ELR (cell line): ENCODE measurements at regions not wholly inside any gene's neighbourhood (a gene's known extent, or its start where the extent isn't known, plus 50 kb on each side); places are given as distances from the start of the nearest gene placed in this dataset.

Experiments
- DNase-seq: peaks from one replicate; pipeline ENCODE4 v3.0.0-alpha.2; 2015; ENCODE audit warnings: low read depth

DNA sequence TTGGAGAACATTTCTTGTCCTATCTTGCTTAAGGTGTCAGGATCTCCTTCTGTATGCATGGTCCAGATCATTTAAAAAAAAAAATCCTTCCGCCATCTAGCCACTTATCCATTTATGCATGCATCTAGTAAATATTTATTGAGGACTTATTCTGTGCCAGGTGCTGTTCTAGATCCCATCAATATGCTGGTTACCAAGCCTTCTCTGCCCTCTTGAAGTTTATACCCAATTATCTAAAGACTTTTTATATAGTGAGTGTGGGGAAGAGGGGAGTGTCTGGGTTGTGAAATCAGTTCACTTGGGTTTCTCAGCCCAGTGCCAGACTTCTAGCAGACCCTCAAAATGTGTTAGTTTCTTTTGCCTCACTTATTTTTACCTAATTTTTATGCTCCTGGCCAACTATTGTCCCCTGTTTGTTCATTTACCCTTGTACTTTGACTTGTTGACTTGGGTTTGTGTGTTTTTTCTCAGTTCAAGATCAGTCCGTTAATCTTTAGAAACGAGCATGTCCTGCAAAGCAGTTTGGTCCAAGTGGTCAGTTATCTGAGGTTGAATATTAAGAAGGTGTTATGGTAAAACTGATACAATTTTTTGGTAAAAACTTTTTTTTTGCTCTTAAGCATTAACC is 488.9 kb downstream of the PCNX1 start:
- no peak for DNase-seq

DNA sequence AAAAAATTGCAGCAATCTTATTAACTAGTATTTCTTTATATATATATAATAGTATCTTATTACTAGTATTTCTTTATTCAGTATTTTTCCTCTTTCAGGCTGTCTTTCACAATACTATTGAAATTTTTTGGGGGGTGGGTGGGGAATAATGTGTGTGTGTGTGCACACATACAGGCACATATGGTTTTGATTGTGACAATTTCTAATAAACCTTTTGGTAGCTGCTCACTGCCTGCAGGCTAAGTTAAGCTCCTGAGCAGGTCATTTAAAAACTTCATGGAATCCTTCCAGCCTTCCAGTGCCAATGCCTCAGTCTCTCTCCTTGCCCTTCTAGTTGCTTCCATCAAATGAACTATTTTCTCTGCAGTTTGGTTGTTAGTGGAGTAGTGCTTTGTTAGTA is 490.1 kb downstream of the PCNX1 start:
- no peak for DNase-seq

DNA sequence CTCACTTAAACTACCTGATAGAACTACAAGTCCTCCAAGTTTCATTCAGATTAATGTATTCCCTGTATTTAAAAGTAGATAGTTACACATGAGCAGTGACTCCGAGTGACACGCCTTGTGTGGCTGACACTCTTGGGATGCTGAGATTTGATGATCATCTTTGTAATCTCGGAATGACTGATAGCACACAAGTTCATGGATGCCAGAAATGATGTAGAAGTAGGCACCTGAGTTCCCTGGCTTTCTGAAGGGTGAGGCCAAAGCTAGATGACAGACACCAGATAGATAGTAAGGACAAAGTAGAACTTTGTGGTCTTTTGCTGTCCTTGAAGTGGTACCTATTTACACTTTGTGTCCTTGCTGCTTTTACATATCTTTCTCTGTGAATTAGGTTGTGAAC is 491.2 kb downstream of the PCNX1 start:
- no peak for DNase-seq

DNA sequence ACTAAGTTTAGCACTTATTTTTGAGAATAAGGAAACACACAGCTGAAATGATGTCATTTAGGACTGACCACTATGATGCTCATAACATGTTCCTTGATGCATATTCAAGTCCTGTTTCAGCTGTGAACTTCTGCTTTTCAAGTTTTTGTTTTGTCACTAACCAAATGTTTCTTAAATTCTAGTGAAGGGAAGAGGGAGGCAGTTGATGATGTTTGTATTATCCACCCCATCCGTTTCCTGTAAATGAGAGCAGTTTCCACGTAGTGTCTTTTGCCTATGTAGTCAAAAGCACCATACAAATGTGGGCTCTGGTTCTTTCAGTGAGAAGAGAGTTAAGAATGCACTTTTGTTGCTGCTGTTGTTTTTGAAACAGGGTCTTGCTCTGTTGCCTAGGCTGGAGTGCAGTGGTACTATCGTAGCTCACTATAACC is 491.8 kb downstream of the PCNX1 start:
- no peak for DNase-seq

DNA sequence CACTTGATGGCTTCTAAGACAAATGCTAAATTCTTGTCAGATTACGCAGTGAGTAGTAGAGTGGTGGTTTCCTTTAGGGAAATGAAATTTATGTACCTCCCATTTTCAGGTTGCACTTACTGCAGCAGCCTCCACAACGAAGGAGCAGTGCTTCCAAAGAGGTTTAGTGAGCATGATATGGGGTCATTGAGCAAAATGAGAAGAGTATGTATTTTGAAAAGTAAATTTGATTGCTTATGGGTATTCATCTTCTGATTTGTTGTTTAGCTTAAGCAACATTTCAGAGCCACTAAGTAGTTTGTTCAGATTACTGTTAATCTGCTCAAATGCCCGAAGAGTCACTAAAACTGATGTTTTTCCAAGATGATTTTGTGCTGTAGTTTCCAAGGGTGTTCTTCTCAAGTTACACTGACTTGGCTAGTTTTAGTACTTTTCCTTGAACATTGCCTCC is 493.6 kb downstream of the PCNX1 start:
- peak; percentile 27 for DNase-seq

DNA sequence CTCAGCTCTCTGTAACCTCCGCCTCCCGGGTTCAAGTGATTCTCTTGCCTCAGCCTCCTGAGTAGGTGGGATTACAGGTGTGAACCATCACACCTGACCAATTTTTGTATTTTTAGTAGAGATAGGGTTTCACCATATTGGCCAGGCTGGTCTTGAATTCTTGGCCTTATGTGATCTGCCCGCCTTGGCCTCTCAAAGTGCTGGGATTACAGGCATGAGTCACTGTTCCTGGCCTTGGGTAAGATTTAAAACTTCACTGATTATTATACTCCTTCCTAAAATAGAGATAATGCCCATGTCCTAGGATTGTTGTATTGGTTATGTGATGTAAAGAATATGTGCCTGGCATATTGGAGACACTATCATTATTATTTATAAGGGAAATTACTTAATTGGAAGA is 495.2 kb downstream of the PCNX1 start:
- peak; percentile 53 for DNase-seq

DNA sequence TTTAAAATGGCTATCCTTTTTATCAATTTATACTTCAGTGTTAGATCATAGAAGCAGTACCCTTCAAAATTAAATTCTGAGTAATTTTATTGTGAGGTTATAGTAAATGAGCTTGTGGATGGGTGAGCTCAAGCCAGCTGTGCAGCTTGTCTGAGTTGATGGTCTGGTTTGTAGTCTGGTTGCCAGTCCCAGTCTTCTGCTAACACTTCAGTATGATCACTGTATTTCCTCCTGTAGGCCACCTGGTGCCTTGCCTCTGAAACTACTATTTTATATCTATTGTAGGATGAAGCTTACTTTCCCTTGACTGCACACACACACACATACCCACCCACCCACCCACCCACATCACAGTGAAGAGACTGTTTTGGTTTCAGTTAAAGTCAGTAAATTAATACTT is 496.4 kb downstream of the PCNX1 start:
- DNase-seq = peak; percentile 52

DNA sequence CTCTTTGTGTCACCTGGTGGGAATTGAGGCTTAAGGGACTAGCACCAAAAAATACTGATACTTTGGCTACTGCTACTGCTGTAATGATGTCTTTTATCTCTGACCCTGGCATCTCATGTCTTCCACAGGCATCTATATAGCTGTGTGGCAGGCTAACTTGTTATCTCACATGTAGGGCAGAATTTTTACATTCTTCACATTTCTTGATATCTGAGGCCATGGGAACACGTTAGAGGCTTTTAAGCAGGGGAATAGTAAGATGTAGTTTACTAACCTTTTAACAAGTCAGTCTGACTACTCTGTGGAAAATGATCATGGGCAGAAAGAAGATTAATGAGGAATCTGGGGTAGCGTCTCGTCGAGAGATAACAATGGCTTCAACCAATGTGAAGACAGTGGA is 498.4 kb downstream of the PCNX1 start:
- DNase-seq = no peak

DNA sequence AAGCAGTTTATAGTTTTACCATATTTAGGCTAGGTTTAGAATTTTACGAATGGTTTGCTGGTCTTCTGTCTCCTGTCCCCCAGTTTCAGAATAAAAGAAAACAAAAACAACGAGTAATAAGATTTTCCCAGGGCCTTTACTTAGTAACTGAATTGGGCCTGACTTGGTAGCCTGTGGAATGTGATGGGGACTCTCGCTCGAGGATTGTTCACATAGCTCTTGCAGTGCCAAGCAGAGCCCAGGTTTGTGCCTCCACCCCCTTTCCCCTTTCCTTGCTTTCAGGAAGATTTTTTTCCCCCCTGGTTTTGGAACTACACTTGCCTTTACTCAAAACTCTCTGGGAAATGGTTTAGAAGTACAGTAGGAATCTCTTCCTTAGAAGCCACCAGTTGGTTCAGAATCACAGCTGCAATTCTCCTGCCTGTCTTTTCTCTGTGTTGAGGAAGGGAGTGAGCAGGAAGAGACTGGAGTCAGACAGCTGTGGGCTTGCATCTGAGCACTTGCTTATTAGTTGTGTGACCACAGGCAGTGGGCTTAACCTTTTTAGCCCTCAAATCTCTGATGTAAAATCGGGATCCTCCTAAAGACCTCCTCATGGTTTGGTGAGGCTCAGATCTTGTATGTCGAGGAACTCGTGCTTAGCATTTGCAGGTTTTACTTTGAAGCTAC is 501.2 kb downstream of the PCNX1 start:
- no peak for DNase-seq

DNA sequence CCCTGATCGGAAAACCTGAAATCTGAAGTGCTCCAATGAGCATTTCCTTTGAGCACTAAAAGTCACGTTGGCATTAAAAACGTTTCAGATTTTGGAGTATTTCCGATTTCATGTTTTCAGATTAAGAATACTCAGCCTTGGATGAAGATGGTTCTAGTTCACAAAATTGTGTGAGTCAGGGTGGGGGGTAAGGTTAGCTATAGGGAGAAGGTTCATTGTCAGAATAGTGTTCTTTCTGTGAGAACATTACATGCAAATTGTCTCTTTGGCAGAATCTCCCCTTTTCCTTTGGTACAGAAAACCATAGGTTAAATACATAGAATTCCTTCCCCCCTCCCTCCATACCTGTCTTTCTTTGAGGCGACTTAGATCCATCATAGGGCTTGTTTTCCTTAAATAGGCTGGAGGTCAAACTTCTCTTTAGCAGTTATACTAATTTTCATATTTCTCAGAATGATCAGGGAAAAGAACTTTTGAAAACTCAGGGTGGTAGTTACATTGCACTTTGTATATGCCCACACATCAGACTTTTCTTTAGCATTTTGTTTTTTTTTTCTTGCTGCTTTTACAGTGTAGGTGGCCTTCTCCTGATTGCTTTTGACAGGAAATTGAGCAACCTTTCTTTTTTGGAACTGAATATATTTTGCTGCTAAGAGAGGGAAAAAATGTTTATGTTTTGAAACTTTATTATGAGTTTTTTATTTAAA is 503.5 kb downstream of the PCNX1 start:
- DNase-seq = no peak

DNA sequence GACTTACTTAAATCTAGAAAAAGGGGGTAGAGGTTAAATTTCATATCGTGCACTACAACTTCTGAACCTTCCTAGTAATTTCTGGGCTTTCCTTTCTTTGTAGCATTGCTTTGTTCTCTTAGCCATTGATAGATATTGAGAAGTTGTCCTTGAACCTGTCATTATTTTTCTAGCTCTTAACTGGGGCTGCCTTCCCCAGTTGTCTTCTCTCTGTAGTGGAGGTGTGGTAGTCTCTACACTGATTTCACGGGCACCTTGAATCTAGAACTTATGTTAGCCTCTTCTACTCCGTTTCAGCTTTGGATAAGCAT is 504.0 kb downstream of the PCNX1 start:
- no peak for DNase-seq

DNA sequence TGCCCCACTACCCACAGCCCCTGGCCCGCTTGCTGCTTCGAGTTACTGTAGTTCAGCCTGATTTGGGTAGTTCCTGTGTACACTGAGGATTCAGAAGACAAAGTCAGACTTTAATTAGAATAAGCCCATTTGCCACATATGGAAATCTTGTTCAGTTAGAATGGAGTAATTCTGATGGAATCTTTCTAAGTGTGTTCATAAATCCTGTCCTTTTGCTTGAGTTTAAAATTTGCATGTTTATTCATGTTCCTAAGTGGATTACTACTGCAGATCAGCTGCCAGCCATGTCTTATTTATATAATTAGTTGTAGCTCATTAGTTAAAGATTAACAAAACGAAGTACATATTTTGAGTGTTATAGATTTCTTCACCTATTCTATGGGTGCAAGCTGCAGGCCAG is 504.5 kb downstream of the PCNX1 start:
- no peak for DNase-seq

DNA sequence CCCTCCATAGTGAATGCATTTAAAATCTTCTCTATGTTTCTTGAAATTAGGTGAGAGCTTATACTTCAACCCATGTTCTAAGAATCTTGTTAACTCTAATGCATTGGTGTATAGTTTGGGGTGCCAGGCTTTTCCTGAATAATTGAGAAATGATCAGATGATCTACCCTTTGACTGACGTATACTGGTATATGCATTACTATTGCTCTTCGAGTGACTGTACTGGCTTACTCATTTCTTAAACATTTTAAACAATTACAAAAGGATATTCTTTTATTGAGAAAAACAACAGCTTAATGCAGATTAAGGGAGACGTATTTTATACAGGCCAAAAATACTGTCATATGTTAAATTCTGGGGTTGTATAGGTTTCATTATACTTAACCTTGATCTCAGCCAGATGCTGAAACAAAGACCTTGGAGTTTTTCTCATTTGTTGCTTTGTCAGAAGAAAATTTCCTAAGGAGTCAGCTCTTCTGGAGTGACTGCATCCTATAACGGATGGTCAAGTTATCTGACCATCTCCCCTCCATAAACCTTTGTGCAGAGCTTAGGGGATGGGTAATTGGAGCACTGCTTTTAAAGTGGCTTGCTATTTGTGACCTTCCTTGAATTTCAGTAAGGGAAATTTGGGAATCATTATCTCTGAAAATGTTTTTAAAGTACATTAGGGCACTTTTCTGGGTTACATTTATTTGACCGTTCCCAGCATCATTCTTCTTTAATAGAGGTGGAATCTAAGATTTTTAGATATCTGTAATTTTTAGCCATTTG is 507.6 kb downstream of the PCNX1 start:
- DNase-seq = peak; percentile 84

DNA sequence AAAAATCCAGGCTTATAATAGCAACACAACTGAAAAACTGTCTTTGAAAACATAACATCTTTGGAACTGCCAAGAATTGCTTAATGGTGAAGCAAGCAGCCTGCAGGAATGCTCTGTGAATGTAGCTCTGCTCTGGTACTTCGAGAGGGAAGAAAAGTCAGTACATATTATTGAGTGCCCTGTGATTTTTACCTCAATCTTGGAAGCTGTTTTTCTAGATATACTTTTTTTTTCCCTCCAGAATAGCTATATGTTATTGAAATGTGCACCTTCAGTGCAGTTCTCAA is 508.1 kb downstream of the PCNX1 start:
- DNase-seq = peak; percentile 31

DNA sequence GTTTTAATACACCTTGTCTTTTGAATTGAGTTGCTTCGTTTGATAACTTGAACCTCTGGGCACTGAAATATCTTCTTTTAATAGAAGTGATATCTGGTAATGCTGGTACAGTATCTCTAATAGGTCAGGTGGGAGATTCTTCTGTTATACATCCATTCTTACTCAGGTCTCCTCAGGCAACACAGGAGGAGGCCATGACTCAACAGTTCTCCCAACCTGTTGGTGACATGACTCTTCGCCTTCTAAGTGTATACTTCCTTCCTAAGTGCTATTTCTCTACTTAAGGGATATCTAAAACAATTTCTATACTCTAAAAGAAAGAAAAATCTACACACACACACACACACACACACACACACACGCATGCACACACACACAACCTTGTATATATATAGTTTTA is 509.1 kb downstream of the PCNX1 start:
- peak; percentile 80 for DNase-seq

DNA sequence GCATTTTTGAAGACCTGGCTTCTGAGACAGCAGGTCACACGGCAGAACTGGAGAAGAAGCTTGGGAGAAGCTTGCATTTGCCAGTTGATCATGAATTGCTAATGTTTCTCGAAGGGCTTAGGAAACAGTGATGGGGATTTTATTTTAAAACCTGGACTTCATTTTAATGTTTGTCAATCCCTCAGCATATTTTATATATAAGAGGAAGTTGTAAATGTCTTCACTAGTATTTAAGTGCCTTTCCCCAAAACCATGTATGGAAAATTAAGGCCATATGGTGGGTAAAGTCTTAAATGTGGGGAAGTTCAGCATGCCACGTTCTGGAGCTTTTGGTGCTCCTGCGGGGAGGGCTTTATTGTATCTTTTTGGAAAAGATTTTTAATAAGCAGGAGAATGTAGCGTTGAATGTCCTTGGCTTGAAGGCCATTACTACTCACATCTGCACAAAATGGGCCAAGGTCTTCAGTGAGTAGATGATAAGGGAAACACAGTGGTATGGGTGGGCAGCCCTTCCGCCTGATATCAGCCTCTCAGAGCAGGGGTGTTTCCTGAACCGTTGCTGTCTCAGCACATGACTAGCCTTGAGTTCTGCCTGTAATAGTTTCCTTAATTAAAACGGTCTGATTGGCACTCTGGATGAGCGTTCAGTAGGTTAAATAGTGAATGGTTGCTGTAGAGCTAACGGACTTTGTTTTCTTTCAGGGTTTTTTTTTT is 511.4 kb downstream of the PCNX1 start:
- DNase-seq = no peak

DNA sequence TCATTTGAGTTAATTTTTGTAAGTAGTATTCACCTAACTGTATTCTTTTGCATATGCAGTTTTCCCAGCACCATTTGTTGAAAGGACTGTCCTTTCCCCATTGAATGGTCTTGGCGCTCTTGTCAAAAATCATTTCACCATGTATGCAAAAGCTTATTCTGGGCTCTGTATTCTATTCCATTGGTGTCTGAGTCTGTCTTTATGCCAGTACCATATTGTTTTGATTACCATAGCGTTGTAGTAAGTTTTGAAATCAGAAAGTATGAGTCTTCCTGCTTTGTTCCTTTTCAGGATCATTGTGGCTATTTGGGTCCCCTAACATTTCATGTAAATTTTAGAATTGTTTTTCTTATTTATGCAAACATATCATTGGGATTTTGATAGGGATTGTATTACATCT is 508.7 kb upstream of the RGS6 start:
- DNase-seq = no peak

DNA sequence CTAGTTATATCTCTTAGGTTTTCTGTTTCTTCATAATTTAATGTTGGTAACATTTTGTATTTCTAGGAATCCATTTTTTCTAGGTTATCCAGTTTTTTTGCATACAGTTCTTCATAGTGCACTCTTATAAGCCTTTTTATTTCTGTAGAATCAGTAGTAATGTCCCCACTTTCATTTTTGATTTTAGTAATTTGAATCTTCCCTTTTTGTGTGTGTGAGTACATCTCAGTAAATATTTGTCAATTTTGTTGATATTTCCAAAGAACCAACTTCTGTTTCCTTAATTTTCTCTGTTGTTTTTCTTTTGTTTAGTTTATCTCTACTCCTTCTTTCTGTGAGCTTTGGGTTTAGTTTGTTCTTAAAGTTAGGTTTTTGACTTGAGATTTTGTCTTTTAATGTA is 507.3 kb upstream of the RGS6 start:
- no peak for DNase-seq

DNA sequence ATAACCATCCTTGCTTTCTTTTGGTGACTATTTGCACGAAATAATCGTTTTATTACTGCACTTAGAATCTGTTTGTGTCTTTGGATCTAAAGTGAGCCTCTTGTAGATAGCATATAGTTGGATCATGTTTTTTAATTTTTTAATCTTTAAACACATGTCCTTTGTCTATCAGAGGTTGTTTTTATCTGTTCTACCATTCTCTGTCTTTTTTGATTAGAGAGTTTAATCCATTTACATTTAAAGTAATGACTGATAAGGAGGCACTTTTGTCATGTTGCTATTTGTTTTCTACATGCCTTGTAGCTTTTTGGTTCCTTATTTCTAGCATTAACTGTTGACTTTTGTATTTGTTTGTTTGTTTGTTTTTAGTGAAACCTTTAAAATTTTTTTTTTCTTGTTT is 506.2 kb upstream of the RGS6 start:
- DNase-seq = no peak

DNA sequence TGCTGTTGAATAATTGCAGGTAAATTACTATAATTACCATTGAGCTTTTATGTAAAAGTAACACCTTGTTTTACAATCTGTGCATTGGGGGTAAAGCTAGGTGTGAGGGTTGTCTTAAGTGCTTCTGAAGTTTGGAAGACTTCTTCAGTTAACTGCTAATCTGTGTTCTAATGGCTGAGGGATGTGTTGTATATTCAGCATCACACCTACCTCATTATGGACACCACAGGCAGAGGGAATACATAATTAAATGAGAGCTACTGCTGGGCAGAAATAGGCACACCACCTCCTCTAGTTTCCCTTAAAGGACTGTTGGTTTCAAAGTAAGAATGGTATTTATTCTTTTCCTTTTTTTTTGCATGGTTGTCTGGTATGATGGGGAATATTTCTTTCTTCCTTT is 502.3 kb upstream of the RGS6 start:
- DNase-seq = no peak

DNA sequence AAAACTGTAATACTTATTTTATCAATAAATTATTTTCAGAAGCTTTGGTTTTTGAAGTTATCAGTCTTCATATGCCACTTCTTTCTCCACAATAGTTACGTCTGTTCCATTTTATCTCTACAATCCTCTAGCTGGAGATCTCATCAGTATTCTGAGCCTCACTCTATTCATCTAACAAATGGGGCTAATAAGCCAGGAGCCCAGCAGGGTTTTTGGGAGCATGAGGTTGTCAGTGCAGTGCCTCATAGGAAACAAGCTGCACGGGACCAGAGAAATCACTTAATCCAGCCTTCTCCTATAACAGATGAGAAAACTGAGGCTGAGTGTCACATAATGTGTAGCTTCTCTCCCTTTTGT is 501.9 kb upstream of the RGS6 start:
- no peak for DNase-seq

DNA sequence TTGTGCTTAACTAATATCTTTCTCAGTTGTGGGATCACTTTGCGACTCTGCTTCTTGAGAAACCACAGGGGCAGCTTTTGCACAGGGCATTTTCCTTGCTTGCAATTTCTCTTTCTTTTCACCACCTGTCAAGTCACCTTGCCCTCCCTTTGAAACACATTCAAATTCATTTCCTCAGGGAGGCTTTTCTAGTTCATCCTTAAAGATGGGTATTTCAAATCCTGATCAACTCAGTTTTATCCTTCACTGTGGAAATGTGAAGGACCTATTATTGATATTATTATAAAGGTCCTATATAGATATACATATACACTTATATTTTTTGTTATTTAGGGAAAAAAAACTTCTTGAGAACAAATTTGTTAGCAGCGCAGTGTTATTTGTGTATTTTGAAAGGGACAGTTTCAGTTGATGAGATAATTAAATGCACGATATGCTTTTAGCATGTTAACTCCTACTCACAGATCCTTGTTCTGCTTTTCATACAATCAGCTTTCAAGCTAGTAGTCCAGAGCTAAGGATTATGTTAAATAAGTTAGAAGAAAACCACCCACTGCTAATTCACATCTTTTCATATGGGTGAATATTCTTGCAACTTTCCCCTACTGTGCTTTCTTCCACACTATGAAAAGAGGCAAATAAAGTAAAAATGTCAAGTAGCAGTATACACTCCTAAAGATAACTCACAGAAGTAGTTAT is 501.4 kb upstream of the RGS6 start:
- no peak for DNase-seq
